ENCODE measurements at regions not wholly inside any gene's neighbourhood (a gene's known extent, or its start where the extent isn't known, plus 50 kb on each side); places are given as distances from the start of the nearest gene placed in this dataset.

GRCh38 chr11:41851743-41852142 lies 392.3 kb upstream of the LRRC4C start:
- no peak overlapping the region for H3K4me3 ChIP-seq (ENCODE audit: low read depth, low read length)
- CTCF ChIA-PET, result no interaction called here
- POLR2A ChIA-PET, result no interaction called here
- DNase-seq (ENCODE audit: low read depth, low spot score), result no peak
- no peak for TF ChIP-seq CTCF (IDR thresholded peaks at IDR 0.05; ENCODE audit: insufficient read depth, low read length, missing control alignments)

- no peak overlapping the region for H3K4me3 ChIP-seq (ENCODE audit: low read depth, low read length)
- POLR2A ChIA-PET, result no interaction called here
- CTCF ChIA-PET, result interaction anchor here (1.8 kb wide), 1 partner anchor 10 kb away, joined by 6 read pairs; no protein-coding TSS in a partner anchor
- TF ChIP-seq CTCF (IDR thresholded peaks at IDR 0.05; ENCODE audit: insufficient read depth, low read length, missing control alignments), result no peak
- DNase-seq (ENCODE audit: low read depth, low spot score), result no peak
Observed at GRCh38 chr11:41861838-41862237, 402.4 kb upstream of the LRRC4C start.

GRCh38 chr11:41866525-41866924 lies 407.1 kb upstream of the LRRC4C start:
- no peak for DNase-seq (ENCODE audit: low read depth, low spot score)
- ChIA-PET CTCF (interaction anchor here (1.6 kb wide), 1 partner anchor 29 kb away, joined by 3 read pairs; no protein-coding TSS in a partner anchor), POLR2A (no interaction called here)
- no peak for TF ChIP-seq CTCF (IDR thresholded peaks at IDR 0.05; ENCODE audit: insufficient read depth, low read length, missing control alignments)
- H3K4me3 ChIP-seq (ENCODE audit: low read depth, low read length), result no peak overlapping the region

- H3K4me3 ChIP-seq (ENCODE audit: low read depth, low read length), result no peak overlapping the region
- no peak for TF ChIP-seq CTCF (IDR thresholded peaks at IDR 0.05; ENCODE audit: insufficient read depth, low read length, missing control alignments)
- ChIA-PET POLR2A (no interaction called here), CTCF (no interaction called here)
- DNase-seq (ENCODE audit: low read depth, low spot score), result no peak
Observed at GRCh38 chr11:41868606-41869005, 409.2 kb upstream of the LRRC4C start.

- ChIA-PET CTCF (interaction anchor here (1.4 kb wide), 1 partner anchor 10 kb away, joined by 6 read pairs; no protein-coding TSS in a partner anchor), POLR2A (no interaction called here)
- no peak overlapping the region for H3K4me3 ChIP-seq (ENCODE audit: low read depth, low read length)
- no peak for DNase-seq (ENCODE audit: low read depth, low spot score)
- TF ChIP-seq CTCF (IDR thresholded peaks at IDR 0.05; ENCODE audit: insufficient read depth, low read length, missing control alignments), result no peak
Observed at GRCh38 chr11:41872426-41872825, 413.0 kb upstream of the LRRC4C start.

- ChIA-PET POLR2A (no interaction called here), CTCF (no interaction called here)
- no peak overlapping the region for H3K4me3 ChIP-seq (ENCODE audit: low read depth, low read length)
- TF ChIP-seq CTCF (IDR thresholded peaks at IDR 0.05; ENCODE audit: insufficient read depth, low read length, missing control alignments), result no peak
- no peak for DNase-seq (ENCODE audit: low read depth, low spot score)
Observed at GRCh38 chr11:41872870-41873269, 413.4 kb upstream of the LRRC4C start.

Data from AG04449 (cell line).